GM10266 (cell line): ENCODE measurements at regions not wholly inside any gene's neighbourhood (a gene's known extent, or its start where the extent isn't known, plus 50 kb on each side); places are given as distances from the start of the nearest gene placed in this dataset.

ENCODE experiments used
- DNase-seq: peaks from one replicate; pipeline ENCODE4 v3.0.0; 2012; ENCODE audit errors: extremely low spot score
- TF ChIP-seq, protein P1 (sequence below): IDR thresholded peaks from 2 replicates; pipeline ENCODE4 v1.5.1; 2012; ENCODE audit warnings: mild to moderate bottlenecking, low read depth; ENCODE audit not compliant: control insufficient read depth, insufficient read depth; ENCODE audit errors: missing control alignments

DNA sequence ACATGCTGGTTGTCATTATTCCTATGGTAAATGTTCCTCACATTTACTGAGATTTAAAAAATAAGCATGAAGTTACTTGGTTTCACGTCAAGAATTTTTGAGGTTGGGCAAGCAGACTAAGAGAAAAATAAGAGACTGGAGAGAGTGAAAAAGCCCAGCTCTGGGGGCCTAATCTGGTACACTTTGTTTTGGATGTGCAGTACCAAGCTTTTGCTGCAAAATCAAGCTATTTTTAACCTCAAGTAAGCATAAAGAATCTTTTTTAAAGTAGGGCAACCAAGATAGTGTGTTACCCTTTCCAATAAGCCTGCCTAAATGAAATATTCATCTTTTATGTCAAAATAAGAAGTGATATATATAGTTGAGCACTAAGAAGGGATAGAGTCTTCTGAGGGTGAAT lies 79.4 kb upstream of the ARHGAP20 start:
- TF ChIP-seq, protein P1, sequence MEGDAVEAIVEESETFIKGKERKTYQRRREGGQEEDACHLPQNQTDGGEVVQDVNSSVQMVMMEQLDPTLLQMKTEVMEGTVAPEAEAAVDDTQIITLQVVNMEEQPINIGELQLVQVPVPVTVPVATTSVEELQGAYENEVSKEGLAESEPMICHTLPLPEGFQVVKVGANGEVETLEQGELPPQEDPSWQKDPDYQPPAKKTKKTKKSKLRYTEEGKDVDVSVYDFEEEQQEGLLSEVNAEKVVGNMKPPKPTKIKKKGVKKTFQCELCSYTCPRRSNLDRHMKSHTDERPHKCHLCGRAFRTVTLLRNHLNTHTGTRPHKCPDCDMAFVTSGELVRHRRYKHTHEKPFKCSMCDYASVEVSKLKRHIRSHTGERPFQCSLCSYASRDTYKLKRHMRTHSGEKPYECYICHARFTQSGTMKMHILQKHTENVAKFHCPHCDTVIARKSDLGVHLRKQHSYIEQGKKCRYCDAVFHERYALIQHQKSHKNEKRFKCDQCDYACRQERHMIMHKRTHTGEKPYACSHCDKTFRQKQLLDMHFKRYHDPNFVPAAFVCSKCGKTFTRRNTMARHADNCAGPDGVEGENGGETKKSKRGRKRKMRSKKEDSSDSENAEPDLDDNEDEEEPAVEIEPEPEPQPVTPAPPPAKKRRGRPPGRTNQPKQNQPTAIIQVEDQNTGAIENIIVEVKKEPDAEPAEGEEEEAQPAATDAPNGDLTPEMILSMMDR, result no peak
- DNase-seq, result no peak

DNA sequence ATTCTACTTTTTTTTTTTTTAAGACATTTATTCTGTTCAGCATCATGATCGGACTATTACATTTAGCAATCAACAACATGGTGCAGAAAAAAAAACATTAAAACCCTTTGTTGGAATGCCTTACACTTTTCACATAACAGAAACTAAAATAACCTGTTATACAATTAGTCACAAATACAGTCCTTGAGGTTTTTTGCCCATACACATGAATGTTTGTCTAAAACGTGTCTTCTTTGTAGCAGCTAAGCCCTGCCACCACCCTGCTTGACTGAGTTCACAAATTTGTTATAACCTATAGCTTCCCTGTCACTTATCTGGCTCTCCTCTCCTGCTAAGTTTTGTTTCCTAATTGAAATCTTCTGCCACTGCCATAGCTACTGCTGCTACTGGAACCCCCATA lies 75.4 kb upstream of the ARHGAP20 start:
- DNase-seq, result no peak

DNA sequence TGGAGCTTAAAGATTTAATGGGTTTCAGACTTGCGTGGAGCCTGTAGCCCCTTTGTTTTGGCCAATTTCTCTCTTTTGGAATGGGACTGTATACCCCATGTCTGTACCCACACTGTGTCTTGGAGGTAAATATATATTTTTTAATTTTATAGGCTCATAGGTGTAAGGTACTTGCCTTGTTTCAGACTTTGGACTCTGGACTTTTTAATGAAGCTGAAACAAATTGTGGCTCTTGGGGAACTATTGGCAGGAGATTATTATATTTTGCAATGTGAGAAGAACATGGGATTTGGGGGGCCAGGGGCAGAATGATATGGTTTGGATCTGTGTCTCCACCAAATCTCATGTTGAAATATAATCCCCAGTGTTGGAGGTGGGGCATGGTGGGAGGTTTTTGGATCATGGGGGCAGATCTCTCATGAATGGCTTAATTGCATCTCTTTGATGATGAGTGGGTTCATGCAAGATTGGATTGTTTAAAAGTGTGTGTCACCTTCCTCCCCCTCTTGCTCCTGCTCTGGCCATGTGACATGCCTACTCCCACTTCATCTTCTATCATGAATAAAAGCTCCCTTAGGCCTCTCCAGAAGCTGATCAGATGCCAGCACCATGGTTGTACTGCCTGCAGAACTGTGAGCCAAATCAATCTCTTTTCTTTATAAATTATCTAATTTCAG lies 74.1 kb upstream of the ARHGAP20 start:
- TF ChIP-seq, protein P1, result no peak
- DNase-seq, result no peak

More for the DNA sequence above, 75.4 kb upstream of the ARHGAP20 start:
- TF ChIP-seq, protein P1, result no peak

DNA sequence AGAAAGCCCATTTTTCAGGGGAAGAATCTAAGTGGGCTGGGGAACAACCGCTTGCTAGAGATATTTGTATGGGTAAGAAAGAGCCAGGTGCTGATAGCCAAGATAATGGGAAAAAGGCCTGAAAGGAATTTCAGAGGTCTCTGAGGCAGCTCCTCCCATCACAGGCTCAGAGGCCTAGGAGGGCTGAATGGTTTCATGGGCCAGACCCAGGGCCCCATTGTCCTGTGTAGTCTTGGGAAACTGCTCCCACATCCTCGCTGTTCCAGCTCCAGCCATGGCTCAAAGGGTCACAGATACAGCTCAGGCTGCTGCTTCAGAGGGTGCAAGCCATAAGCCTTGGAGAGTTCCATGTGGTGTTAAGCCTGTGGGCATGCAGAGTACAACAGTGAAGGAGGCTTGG lies 73.2 kb upstream of the ARHGAP20 start:
- TF ChIP-seq, protein P1, result no peak
- DNase-seq, result no peak

DNA sequence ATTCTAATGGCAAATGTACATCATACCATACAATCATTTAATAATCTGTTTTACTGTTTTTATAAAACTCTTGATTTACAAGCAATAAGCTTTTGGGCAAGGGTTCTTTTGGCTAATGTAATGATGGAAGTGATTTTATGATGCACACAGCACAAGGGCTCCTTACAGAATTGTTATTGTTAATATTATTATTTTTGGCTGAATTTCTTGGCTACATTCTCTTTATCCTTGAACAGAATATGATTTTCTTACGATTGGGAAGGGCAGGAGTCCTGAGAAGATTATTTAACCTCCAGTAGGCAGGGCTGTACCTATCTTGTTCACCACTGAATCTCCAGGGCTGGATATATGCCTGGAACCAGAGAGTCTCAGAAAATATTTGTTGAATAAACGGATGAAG lies 70.4 kb upstream of the ARHGAP20 start:
- no peak for DNase-seq
- TF ChIP-seq, protein P1, result no peak

DNA sequence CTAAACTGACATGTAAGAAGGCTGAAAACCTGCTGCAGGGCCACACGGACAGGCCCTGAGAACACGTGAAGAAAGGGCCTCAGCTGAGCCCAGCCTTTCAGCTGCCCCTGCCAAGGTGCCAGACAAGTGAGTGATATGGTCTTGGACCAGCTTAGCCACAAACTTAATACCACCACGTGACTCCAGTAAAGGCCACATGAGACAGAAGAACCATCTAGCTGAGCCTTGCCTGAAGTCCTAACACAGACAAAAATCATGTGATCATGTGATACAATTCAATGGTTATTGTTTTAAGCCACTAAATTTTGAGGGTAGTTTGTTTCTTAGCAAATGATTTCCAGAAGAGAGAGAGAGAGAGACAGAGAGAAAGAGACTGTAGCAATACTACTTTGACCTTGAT lies 66.9 kb upstream of the ARHGAP20 start:
- TF ChIP-seq, protein P1, result no peak
- no peak for DNase-seq

DNA sequence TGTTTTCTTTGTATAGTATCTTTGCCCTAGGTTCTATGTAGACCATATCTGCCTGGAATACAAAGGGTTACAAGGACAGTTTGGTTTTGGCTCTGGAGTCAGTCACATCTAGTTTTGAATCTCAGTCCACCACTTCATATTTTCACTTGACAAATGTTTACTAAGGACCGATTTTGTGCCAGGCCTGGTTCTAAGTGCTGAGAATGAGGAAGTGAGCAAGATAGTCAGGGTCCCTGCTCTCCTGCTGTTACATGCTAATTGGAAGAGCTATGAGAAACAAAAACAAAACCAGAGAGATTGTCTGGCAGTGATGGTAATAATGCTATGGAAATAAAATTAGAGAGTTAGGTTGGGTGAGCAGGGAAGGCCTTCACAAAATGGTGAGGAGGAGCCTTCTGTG lies 66.1 kb upstream of the ARHGAP20 start:
- no peak for DNase-seq

More for the DNA sequence above, 66.1 kb upstream of the ARHGAP20 start:
- TF ChIP-seq, protein P1, result no peak
